ENCODE measurements at regions not wholly inside any gene's neighbourhood (a gene's known extent, or its start where the extent isn't known, plus 50 kb on each side); places are given as distances from the start of the nearest gene placed in this dataset.
"Not testable (repeated sequence)": the region's sequence is repeated elsewhere in the genome, so short reads cannot be mapped to it uniquely, and the experiment has no call there.

DNA sequence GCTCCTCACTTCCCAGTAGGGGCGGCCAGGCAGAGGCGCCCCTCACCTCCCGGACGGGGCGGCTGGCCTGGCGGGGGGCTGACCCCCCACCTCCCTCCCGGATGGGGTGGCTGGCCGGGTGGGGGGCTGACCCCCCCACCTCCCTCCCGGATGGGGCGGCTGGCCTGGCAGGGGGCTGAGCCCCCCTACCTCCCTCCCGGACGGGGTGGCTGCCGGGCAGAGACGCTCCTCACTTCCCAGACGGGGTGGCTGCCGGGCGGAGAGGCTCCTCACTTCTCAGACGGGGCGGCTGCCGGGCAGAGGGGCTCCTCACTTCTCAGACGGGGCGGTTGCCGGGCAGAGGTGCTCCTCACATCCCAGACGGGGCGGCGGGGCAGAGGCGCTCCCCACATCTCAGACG lies 97.3 kb upstream of the MARCHF11 start:
- not testable (repeated sequence) for TF ChIP-seq CBX2 (IDR thresholded peaks at IDR 0.05; ENCODE audit: low read depth, low read length); CBX2 (CRISPR knock-in tag; IDR thresholded peaks at IDR 0.05; ENCODE audit: low read depth); TRIM24 (CRISPR knock-in tag; IDR thresholded peaks at IDR 0.05); POLR2AphosphoS5 (IDR thresholded peaks at IDR 0.05; ENCODE audit: low read depth, low read length); SP1 (IDR thresholded peaks at IDR 0.05); SP1 (CRISPR knock-in tag; IDR thresholded peaks at IDR 0.05)
- TF ChIP-seq, protein P1, sequence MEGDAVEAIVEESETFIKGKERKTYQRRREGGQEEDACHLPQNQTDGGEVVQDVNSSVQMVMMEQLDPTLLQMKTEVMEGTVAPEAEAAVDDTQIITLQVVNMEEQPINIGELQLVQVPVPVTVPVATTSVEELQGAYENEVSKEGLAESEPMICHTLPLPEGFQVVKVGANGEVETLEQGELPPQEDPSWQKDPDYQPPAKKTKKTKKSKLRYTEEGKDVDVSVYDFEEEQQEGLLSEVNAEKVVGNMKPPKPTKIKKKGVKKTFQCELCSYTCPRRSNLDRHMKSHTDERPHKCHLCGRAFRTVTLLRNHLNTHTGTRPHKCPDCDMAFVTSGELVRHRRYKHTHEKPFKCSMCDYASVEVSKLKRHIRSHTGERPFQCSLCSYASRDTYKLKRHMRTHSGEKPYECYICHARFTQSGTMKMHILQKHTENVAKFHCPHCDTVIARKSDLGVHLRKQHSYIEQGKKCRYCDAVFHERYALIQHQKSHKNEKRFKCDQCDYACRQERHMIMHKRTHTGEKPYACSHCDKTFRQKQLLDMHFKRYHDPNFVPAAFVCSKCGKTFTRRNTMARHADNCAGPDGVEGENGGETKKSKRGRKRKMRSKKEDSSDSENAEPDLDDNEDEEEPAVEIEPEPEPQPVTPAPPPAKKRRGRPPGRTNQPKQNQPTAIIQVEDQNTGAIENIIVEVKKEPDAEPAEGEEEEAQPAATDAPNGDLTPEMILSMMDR (CRISPR knock-in tag; IDR thresholded peaks at IDR 0.05) = not testable (repeated sequence)
